ENCODE measurements at regions not wholly inside any gene's neighbourhood (a gene's known extent, or its start where the extent isn't known, plus 50 kb on each side); places are given as distances from the start of the nearest gene placed in this dataset.
A peak's percentile ranks its signal among the peaks of the same experiment; 100 is the strongest.
"Not testable (repeated sequence)": the region's sequence is repeated elsewhere in the genome, so short reads cannot be mapped to it uniquely, and the experiment has no call there.

GRCh38 chr2:44087036-44087713 lies 81.5 kb upstream of the PPM1B start:
- FAIRE-seq, result peak; percentile 43

GRCh38 chr2:44087714-44088092 lies 81.0 kb upstream of the PPM1B start:
- no peak for FAIRE-seq

GRCh38 chr2:44092519-44092918 lies 76.2 kb upstream of the PPM1B start:
- not testable (repeated sequence) for FAIRE-seq

GRCh38 chr2:44093970-44094369 lies 74.7 kb upstream of the PPM1B start:
- no peak for FAIRE-seq

- no peak for FAIRE-seq
Observed at GRCh38 chr2:44097322-44097907, 71.3 kb upstream of the PPM1B start.

- FAIRE-seq, result no peak
Observed at GRCh38 chr2:44098050-44098449, 70.6 kb upstream of the PPM1B start.

GRCh38 chr2:44098891-44099290 lies 69.8 kb upstream of the PPM1B start:
- no peak for FAIRE-seq

- no peak for FAIRE-seq
Observed at GRCh38 chr2:44100351-44100750, 68.3 kb upstream of the PPM1B start.

- no peak for FAIRE-seq
Observed at GRCh38 chr2:44101246-44101645, 67.4 kb upstream of the PPM1B start.

GRCh38 chr2:44102790-44103562 lies 65.7 kb upstream of the PPM1B start:
- FAIRE-seq, result no peak

- no peak for FAIRE-seq
Observed at GRCh38 chr2:44103639-44104038, 65.0 kb upstream of the PPM1B start.

- FAIRE-seq, result no peak
Observed at GRCh38 chr2:44104855-44105271, 63.8 kb upstream of the PPM1B start.

- FAIRE-seq, result not testable (repeated sequence)
Observed at GRCh38 chr2:44106509-44106908, 62.2 kb upstream of the PPM1B start.

GRCh38 chr2:44107086-44107740 lies 61.5 kb upstream of the PPM1B start:
- no peak for FAIRE-seq

- FAIRE-seq, result no peak
Observed at GRCh38 chr2:44107974-44108373, 60.7 kb upstream of the PPM1B start.

- no peak for FAIRE-seq
Observed at GRCh38 chr2:44109166-44109565, 59.5 kb upstream of the PPM1B start.

- FAIRE-seq, result no peak
Observed at GRCh38 chr2:44110444-44110843, 58.2 kb upstream of the PPM1B start.

- FAIRE-seq, result no peak
Observed at GRCh38 chr2:44112096-44112495, 56.6 kb upstream of the PPM1B start.

GRCh38 chr2:44116319-44116718 lies 52.4 kb upstream of the PPM1B start:
- FAIRE-seq, result peak; percentile 45

- no peak for FAIRE-seq
Observed at GRCh38 chr2:44118257-44118656, 50.4 kb upstream of the PPM1B start.
